A549 (cell line): ENCODE measurements at regions not wholly inside any gene's neighbourhood (a gene's known extent, or its start where the extent isn't known, plus 50 kb on each side); places are given as distances from the start of the nearest gene placed in this dataset.

Experiments
- ATAC-seq, 2 experiments: fragments of 200-7000 bp in 1 of 2; fragments of >200 bp in 1 of 2; cut with Nextera tagmentation in 1 of 2; cut with Tn5 transposase in 1 of 2; 3 replicates each; pipeline versions ENCODE4 v1.8.0 to v1.9.1; 2018 to 2020; ENCODE audit warnings: mild to moderate bottlenecking in 1 of 2, moderate library complexity in 1 of 2
- CTCF ChIA-PET: fragments of 300-600 bp; sonication (Branson Sonifier 250); formaldehyde crosslinking; extraction: SDS; loops from one replicate; lab custom pipeline; 2021; ENCODE audit warnings: antibody characterized with exemption, inconsistent platforms; lab: Yijun Ruan, JAX
- POLR2A ChIA-PET: fragments of 350-600 bp; formaldehyde crosslinking; extraction: SDS; loops from one replicate; lab custom pipeline; 2021; ENCODE audit warnings: antibody characterized with exemption, inconsistent platforms; lab: Yijun Ruan, JAX
- DNase-seq, 2 experiments: peaks; one replicate each; pipeline versions ENCODE4 v3.0.0 to v3.0.0-alpha.2; 2011 to 2016; ENCODE audit warnings: low read depth in 1 of 2, low spot score in 1 of 2
- FAIRE-seq: peaks from 2 replicates; lab custom pipeline; 2011; peaks lifted over from hg19 to GRCh38; lab: Jason Lieb, UNC
- H3K27ac ChIP-seq, 2 experiments: fragments of >200 bp; sonication (Bioruptor Twin); formaldehyde crosslinking; 3 replicates each; pipeline ENCODE4 v1.5.1; 2016 to 2017
- H3K4me1 ChIP-seq: fragments of >200 bp; sonication (Bioruptor Twin); formaldehyde crosslinking; 3 replicates; pipeline ENCODE4 v1.6.1; 2016
- H3K4me2 ChIP-seq: fragments of >200 bp; sonication (Bioruptor Twin); formaldehyde crosslinking; 3 replicates; pipeline ENCODE4 v1.6.1; 2016
- H3K4me3 ChIP-seq: fragments of >200 bp; sonication (Bioruptor Twin); formaldehyde crosslinking; 3 replicates; pipeline ENCODE4 v1.5.1; 2016
- H3K9me3 ChIP-seq: fragments of >200 bp; sonication (Bioruptor Twin); formaldehyde crosslinking; 3 replicates; pipeline ENCODE4 v1.6.1; 2016
- CBX8 ChIP-seq: fragments of 200-600 bp; sonication (generic); IDR thresholded peaks from 2 replicates; pipeline ENCODE4 v1.6.1; 2016
- CEBPB ChIP-seq, 2 experiments: fragments of >200 bp in 1 of 2; sonication (Bioruptor Twin) in 1 of 2; formaldehyde crosslinking in 1 of 2; IDR thresholded peaks; 2 replicates each; pipeline ENCODE4 v1.6.1; 2012 to 2016
- CHD4 ChIP-seq: fragments of 200-600 bp; sonication (generic); IDR thresholded peaks from 2 replicates; pipeline ENCODE4 v1.6.1; 2016; ENCODE audit warnings: antibody characterized with exemption, mild to moderate bottlenecking, borderline replicate concordance
- EP300 ChIP-seq, 2 experiments: fragments of >200 bp; sonication (Bioruptor Twin); formaldehyde crosslinking; IDR thresholded peaks; 2 replicates in 1 of 2; 3 replicates in 1 of 2; pipeline ENCODE4 v1.6.1; 2016 to 2017
- GATA3 ChIP-seq: IDR thresholded peaks from 2 replicates; pipeline ENCODE4 v1.6.1; 2012; ENCODE audit warnings: borderline replicate concordance
- HOXA7 ChIP-seq: fragments of 250-450 bp; sonication (Bioruptor Pico); IDR thresholded peaks from 2 replicates; pipeline ENCODE4 v1.5.0; 2020; ENCODE audit warnings: mild to moderate bottlenecking, moderate library complexity
- HOXB5 ChIP-seq: fragments of 250-450 bp; sonication (Bioruptor Pico); IDR thresholded peaks from 2 replicates; pipeline ENCODE4 v1.5.0; 2020; ENCODE audit warnings: mild to moderate bottlenecking, moderate library complexity
- KDM5A ChIP-seq: fragments of 200-600 bp; sonication (generic); IDR thresholded peaks from 2 replicates; pipeline ENCODE4 v1.6.1; 2016; ENCODE audit warnings: antibody characterized with exemption, mild to moderate bottlenecking
- POLR2AphosphoS2 ChIP-seq: conservative IDR thresholded peaks from 2 replicates; pipeline ENCODE4 v1.6.1; 2012; ENCODE audit warnings: low read length, improper control_type of control experiment, inconsistent platforms
- RAD21 ChIP-seq, 2 experiments: fragments of >200 bp in 1 of 2; sonication (Bioruptor Twin) in 1 of 2; formaldehyde crosslinking in 1 of 2; IDR thresholded peaks in 1 of 2; conservative IDR thresholded peaks in 1 of 2; 2 replicates in 1 of 2; 3 replicates in 1 of 2; pipeline ENCODE4 v1.6.1; 2012 to 2018; ENCODE audit warnings: inconsistent platforms in 1 of 2
- RARB ChIP-seq: fragments of 250-450 bp; sonication (Bioruptor Pico); IDR thresholded peaks from 2 replicates; pipeline ENCODE4 v1.8.0; 2021; ENCODE audit warnings: mild to moderate bottlenecking, moderate library complexity
- RNF2 ChIP-seq: fragments of 200-600 bp; sonication (generic); IDR thresholded peaks from 2 replicates; pipeline ENCODE4 v1.6.1; 2016; ENCODE audit warnings: low read depth, mild to moderate bottlenecking, antibody characterized with exemption, moderate library complexity, borderline replicate concordance
- ZFP36 ChIP-seq: fragments of 450-650 bp; IDR thresholded peaks from 2 replicates; pipeline ENCODE4 v1.6.1; 2014; ENCODE audit warnings: borderline replicate concordance; ENCODE audit not compliant: partially characterized antibody
- WGBS: methylation state at CpG from one replicate; pipeline ENCODE4 v1.1.6; 2017; ENCODE audit errors: missing lambda C conversion rate; 5-methylcytosine and 5-hydroxymethylcytosine counted together
- TF ChIP-seq, protein P1 (sequence below): fragments of >200 bp; sonication (Bioruptor Twin); formaldehyde crosslinking; IDR thresholded peaks from 3 replicates; pipeline ENCODE4 v1.5.1; 2016
- TF ChIP-seq, protein P2 (sequence below): IDR thresholded peaks from 2 replicates; pipeline ENCODE4 v1.6.1; 2012
- TF ChIP-seq, protein P3 (sequence below): fragments of >200 bp; sonication (Bioruptor Twin); formaldehyde crosslinking; IDR thresholded peaks from 2 replicates; pipeline ENCODE4 v1.6.1; 2016
- TF ChIP-seq, protein P4 (sequence below): fragments of 250-450 bp; sonication (Bioruptor Pico); IDR thresholded peaks from 2 replicates; pipeline ENCODE4 v1.5.0; 2020; ENCODE audit warnings: low read depth, mild to moderate bottlenecking, moderate library complexity
- TF ChIP-seq, protein P5 (sequence below): fragments of 150-350 bp; IDR thresholded peaks from 2 replicates; pipeline ENCODE4 v1.6.1; 2014; ENCODE audit warnings: low read depth, mild to moderate bottlenecking, low read length

DNA sequence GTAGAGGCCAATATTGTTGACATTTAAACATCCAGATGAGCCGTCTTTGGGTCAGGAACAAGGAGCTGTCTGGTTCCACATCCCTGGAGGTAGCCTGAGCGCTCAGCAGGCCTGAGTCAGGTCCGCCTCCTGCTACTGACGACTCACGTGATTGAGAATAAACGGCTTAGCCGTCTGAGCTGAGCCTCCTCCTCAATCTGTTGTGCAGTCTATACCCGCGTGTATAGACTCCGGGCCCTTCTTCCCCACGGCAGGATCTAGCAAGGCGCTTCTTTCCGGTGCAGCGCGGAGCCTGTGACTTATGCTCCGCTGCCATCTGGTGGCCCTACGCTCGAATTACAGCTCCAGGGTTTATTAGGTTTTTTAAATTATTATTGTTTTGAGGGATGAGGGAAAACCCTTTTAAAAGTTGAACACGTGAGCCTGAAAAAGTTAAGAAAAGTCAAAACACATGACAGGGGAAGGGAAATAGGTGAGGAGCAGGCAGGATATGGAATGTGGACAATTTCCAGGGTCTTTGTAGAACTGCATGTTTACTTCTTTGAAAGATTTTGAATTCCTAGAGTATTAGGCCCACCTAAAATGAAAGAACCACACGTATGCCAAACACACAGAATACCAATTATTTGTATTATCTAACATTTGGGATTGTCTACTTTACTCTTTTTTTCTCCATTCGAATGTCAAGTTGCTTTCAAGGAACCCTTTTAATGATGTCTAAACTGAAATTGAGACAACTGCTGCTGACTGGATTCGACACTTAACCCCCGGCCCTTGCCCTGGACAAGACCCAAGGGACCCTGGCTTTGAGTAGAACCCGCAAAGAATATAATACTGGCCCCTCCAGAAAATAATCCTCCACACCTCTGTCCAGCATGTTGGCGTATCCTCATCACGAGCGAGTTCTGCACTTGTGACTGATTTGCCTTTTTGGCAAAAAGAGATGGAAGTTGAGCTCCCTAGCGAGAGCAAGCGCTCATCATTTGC lies 112.4 kb upstream of the ZNF236 start (continued):
- TF ChIP-seq, protein P1, sequence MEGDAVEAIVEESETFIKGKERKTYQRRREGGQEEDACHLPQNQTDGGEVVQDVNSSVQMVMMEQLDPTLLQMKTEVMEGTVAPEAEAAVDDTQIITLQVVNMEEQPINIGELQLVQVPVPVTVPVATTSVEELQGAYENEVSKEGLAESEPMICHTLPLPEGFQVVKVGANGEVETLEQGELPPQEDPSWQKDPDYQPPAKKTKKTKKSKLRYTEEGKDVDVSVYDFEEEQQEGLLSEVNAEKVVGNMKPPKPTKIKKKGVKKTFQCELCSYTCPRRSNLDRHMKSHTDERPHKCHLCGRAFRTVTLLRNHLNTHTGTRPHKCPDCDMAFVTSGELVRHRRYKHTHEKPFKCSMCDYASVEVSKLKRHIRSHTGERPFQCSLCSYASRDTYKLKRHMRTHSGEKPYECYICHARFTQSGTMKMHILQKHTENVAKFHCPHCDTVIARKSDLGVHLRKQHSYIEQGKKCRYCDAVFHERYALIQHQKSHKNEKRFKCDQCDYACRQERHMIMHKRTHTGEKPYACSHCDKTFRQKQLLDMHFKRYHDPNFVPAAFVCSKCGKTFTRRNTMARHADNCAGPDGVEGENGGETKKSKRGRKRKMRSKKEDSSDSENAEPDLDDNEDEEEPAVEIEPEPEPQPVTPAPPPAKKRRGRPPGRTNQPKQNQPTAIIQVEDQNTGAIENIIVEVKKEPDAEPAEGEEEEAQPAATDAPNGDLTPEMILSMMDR = peak; percentile 81
- TF ChIP-seq, protein P2, sequence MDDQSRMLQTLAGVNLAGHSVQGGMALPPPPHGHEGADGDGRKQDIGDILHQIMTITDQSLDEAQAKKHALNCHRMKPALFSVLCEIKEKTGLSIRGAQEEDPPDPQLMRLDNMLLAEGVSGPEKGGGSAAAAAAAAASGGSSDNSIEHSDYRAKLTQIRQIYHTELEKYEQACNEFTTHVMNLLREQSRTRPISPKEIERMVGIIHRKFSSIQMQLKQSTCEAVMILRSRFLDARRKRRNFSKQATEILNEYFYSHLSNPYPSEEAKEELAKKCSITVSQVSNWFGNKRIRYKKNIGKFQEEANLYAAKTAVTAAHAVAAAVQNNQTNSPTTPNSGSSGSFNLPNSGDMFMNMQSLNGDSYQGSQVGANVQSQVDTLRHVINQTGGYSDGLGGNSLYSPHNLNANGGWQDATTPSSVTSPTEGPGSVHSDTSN = no peak
- peak; percentile 86 to 90 for TF ChIP-seq RAD21 (conservative IDR thresholded peaks at IDR 0.05 in 1 of 2, IDR thresholded peaks at IDR 0.05 in 1 of 2)

DNA sequence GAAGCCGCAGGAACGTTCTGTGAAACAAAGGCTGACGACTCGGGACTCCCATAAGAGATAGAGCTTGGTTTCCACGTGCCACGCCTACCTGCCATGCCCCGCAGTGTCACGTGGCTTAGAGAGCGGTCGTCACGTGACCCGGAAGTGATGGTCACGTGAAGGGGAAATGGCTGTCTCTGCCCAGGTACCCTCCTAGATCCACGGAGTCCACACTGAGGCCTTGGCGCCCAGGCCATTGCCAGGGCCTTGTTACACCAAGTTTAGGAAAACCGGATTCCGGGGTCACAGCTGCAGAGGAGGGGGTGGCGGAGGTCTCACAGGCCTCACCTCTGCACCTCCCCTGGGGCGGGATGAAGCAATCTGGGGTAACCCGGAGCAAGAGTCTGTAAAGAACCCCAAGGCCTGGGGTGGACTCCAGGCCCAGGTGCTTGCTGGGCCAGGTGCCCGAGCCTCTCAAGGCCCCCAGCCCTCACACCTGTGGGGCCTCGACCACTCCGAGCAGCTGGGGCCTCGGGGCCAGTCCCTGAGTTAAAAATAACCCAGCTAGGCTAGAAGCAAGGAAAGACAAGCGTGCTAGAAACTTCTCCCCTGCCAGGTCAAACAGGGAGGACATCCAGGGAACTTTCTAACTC lies 113.5 kb upstream of the ZNF236 start:
- no peak overlapping the region for H3K4me3 ChIP-seq
- no peaks in the 10 kb centered on the region for H3K9me3 ChIP-seq
- DNase-seq = no peak
- CTCF ChIA-PET = interaction anchor here (0.9 to 7.0 kb wide), 25 partner anchors 7 to 413 kb away, joined by 3 to 101 read pairs (median 5); partner anchors contain the start of gene ZNF516
- H3K4me1 ChIP-seq = no peaks in the 10 kb centered on the region
- TF ChIP-seq CHD4 (no peak), POLR2AphosphoS2 (no peak), CBX8 (no peak), KDM5A (no peak), ZFP36 (no peak), EP300 (IDR thresholded peaks at IDR 0.05) (no peak), GATA3 (no peak), CEBPB (IDR thresholded peaks at IDR 0.05) (no peak), HOXA7 (no peak)
- TF ChIP-seq, protein P3, sequence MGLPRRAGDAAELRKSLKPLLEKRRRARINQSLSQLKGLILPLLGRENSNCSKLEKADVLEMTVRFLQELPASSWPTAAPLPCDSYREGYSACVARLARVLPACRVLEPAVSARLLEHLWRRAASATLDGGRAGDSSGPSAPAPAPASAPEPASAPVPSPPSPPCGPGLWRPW = no peak
- TF ChIP-seq, protein P4, sequence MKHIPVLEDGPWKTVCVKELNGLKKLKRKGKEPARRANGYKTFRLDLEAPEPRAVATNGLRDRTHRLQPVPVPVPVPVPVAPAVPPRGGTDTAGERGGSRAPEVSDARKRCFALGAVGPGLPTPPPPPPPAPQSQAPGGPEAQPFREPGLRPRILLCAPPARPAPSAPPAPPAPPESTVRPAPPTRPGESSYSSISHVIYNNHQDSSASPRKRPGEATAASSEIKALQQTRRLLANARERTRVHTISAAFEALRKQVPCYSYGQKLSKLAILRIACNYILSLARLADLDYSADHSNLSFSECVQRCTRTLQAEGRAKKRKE (CRISPR knock-in tag) = no peak
- TF ChIP-seq, all 56 proteins: peak for 0
- ATAC-seq (no peak), FAIRE-seq (no peak)
- 87% methylated on average over 17 of the region's 25 CpGs for WGBS
- Histone ChIP-seq H3K4me2 (no peak overlapping the region), H3K27ac (no peak overlapping the region)
- POLR2A ChIA-PET = interaction anchor here (1.3 kb wide), 1 partner anchor 310 kb away, joined by 4 read pairs; no protein-coding TSS in a partner anchor

DNA sequence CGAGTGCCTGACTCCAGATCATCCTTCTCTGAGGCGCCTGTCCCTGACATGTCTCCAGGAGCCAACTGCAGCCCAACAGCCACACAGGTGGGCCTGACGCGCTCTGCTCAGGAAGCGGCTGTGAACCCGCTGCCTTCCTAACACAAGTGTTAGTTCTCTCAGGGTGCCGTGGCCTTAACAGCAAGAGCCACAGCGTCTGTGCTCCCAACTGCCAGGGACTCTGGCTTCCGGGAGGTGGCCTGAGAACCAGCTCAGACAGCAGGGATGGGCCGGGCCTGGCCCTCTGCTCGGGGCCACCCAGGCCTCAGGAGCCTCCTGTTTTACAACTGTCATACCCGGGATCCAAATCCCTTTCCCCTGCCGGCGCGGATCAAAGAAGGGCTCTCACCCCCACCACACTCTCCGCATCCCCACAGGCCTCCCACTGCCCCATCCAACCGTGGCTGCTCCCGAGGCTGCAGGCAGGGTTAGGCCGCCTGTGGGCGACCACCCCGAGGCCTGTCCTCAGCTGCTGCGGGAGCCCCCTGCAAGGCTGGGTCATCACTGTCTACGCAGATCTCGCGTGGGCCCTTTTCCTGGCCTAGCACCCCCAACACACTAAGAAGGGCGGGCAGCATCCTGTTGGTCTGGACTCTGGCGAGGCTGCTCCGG lies 114.2 kb upstream of the ZNF236 start:
- Histone ChIP-seq H3K4me2 (no peak overlapping the region), H3K27ac (no peak overlapping the region), H3K9me3 (no peaks in the 10 kb centered on the region), H3K4me1 (no peaks in the 10 kb centered on the region), H3K4me3 (no peak overlapping the region)
- ATAC-seq (no peak), FAIRE-seq (no peak), DNase-seq (no peak)
- CTCF ChIA-PET = interaction anchor here (1.2 to 7.0 kb wide), 4 partner anchors 9 to 357 kb away, joined by 3 to 101 read pairs (median 9); no protein-coding TSS in a partner anchor
- TF ChIP-seq, protein P5, sequence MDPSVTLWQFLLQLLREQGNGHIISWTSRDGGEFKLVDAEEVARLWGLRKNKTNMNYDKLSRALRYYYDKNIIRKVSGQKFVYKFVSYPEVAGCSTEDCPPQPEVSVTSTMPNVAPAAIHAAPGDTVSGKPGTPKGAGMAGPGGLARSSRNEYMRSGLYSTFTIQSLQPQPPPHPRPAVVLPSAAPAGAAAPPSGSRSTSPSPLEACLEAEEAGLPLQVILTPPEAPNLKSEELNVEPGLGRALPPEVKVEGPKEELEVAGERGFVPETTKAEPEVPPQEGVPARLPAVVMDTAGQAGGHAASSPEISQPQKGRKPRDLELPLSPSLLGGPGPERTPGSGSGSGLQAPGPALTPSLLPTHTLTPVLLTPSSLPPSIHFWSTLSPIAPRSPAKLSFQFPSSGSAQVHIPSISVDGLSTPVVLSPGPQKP = no peak
- TF ChIP-seq HOXB5 (CRISPR knock-in tag) (no peak), POLR2AphosphoS2 (no peak), RARB (no peak), RNF2 (no peak)
- WGBS = 90% methylated on average over 10 of the region's 28 CpGs
- POLR2A ChIA-PET = no interaction called here
